SK-N-DZ (cell line): ENCODE measurements at regions not wholly inside any gene's neighbourhood (a gene's known extent, or its start where the extent isn't known, plus 50 kb on each side); places are given as distances from the start of the nearest gene placed in this dataset.

Source experiments
- DNase-seq: peaks from one replicate; pipeline ENCODE4 v3.0.0-alpha.2; 2015; ENCODE audit warnings: low spot score

- no peak for DNase-seq
Measured at GRCh38 chr1:55425310-55425930, 210.3 kb upstream of the USP24 start.

GRCh38 chr1:55423376-55423775 is 208.2 kb upstream of the USP24 start:
- DNase-seq: no peak

- no peak for DNase-seq
Measured at GRCh38 chr1:55420929-55421716, 206.0 kb upstream of the USP24 start.

- no peak for DNase-seq
Measured at GRCh38 chr1:55420026-55420425, 204.9 kb upstream of the USP24 start.

- no peak for DNase-seq
Measured at GRCh38 chr1:55418208-55419000, 203.2 kb upstream of the USP24 start.

- no peak for DNase-seq
Measured at GRCh38 chr1:55416164-55416842, 201.1 kb upstream of the USP24 start.

GRCh38 chr1:55413286-55413685 is 198.1 kb upstream of the USP24 start:
- DNase-seq: no peak

- DNase-seq: no peak
Measured at GRCh38 chr1:55412060-55412459, 196.9 kb upstream of the USP24 start.

- no peak for DNase-seq
Measured at GRCh38 chr1:55402671-55403464, 187.7 kb upstream of the USP24 start.

GRCh38 chr1:55402142-55402541 is 187.0 kb upstream of the USP24 start:
- DNase-seq: no peak

- DNase-seq: no peak
Measured at GRCh38 chr1:55400508-55400907, 185.3 kb upstream of the USP24 start.

- DNase-seq: no peak
Measured at GRCh38 chr1:55399346-55399745, 184.2 kb upstream of the USP24 start.

- no peak for DNase-seq
Measured at GRCh38 chr1:55396381-55396891, 181.3 kb upstream of the USP24 start.

- no peak for DNase-seq
Measured at GRCh38 chr1:55388960-55389359, 173.8 kb upstream of the USP24 start.

- no peak for DNase-seq
Measured at GRCh38 chr1:55387145-55387544, 172.0 kb upstream of the USP24 start.

- no peak for DNase-seq
Measured at GRCh38 chr1:55386456-55386855, 171.3 kb upstream of the USP24 start.

- no peak for DNase-seq
Measured at GRCh38 chr1:55385402-55386018, 170.3 kb upstream of the USP24 start.

- DNase-seq: no peak
Measured at GRCh38 chr1:55384637-55385036, 169.5 kb upstream of the USP24 start.

GRCh38 chr1:55382806-55383305 is 167.7 kb upstream of the USP24 start:
- no peak for DNase-seq

- DNase-seq: no peak
Measured at GRCh38 chr1:55381983-55382382, 166.8 kb upstream of the USP24 start.
